NCI-H2081 treated with DMSO at 0.1 percent for 48 hours (cell line): ENCODE measurements at regions not wholly inside any gene's neighbourhood (a gene's known extent, or its start where the extent isn't known, plus 50 kb on each side); places are given as distances from the start of the nearest gene placed in this dataset.
A peak's percentile ranks its signal among the peaks of the same experiment; 100 is the strongest.
"Not testable (repeated sequence)": the region's sequence is repeated elsewhere in the genome, so short reads cannot be mapped to it uniquely, and the experiment has no call there.

Source experiments
- DNase-seq: peaks from one replicate; lab custom pipeline; 2025; lab: John Stamatoyannopoulos, UW

- DNase-seq, result not testable (repeated sequence)
Observed at GRCh38 chr7:76117306-76117991, 69.5 kb downstream of the MDH2 start.

- DNase-seq, result not testable (repeated sequence)
Observed at GRCh38 chr7:76118253-76119036, 70.5 kb downstream of the MDH2 start.

GRCh38 chr7:76121044-76121443 lies 73.1 kb downstream of the MDH2 start:
- no peak for DNase-seq

GRCh38 chr7:76122516-76123239 lies 74.8 kb downstream of the MDH2 start:
- no peak for DNase-seq

GRCh38 chr7:76123316-76123715 lies 75.4 kb downstream of the MDH2 start:
- no peak for DNase-seq

GRCh38 chr7:76125560-76125959 lies 76.1 kb upstream of the SRRM3 start:
- no peak for DNase-seq

GRCh38 chr7:76126632-76127031 lies 75.1 kb upstream of the SRRM3 start:
- DNase-seq, result no peak

GRCh38 chr7:76129366-76129765 lies 72.3 kb upstream of the SRRM3 start:
- no peak for DNase-seq

- no peak for DNase-seq
Observed at GRCh38 chr7:76129836-76130235, 71.9 kb upstream of the SRRM3 start.

GRCh38 chr7:76130661-76131060 lies 71.0 kb upstream of the SRRM3 start:
- DNase-seq, result peak; percentile 63

- not testable (repeated sequence) for DNase-seq
Observed at GRCh38 chr7:76131887-76132286, 69.8 kb upstream of the SRRM3 start.

- no peak for DNase-seq
Observed at GRCh38 chr7:76133164-76133775, 68.4 kb upstream of the SRRM3 start.

- DNase-seq, result no peak
Observed at GRCh38 chr7:76133839-76134238, 67.9 kb upstream of the SRRM3 start.

- DNase-seq, result not testable (repeated sequence)
Observed at GRCh38 chr7:76135263-76135662, 66.4 kb upstream of the SRRM3 start.

GRCh38 chr7:76138577-76139313 lies 63.0 kb upstream of the SRRM3 start:
- DNase-seq, result not testable (repeated sequence)

GRCh38 chr7:76139670-76140069 lies 62.0 kb upstream of the SRRM3 start:
- no peak for DNase-seq

- DNase-seq, result not testable (repeated sequence)
Observed at GRCh38 chr7:76140259-76140658, 61.4 kb upstream of the SRRM3 start.

GRCh38 chr7:76142861-76143260 lies 58.8 kb upstream of the SRRM3 start:
- DNase-seq, result no peak

GRCh38 chr7:76144664-76145270 lies 56.9 kb upstream of the SRRM3 start:
- not testable (repeated sequence) for DNase-seq

GRCh38 chr7:76146374-76146773 lies 55.3 kb upstream of the SRRM3 start:
- DNase-seq, result no peak

GRCh38 chr7:76148947-76149346 lies 52.7 kb upstream of the SRRM3 start:
- not testable (repeated sequence) for DNase-seq
